Body of pancreas (tissue), 4 donors: ENCODE measurements at regions not wholly inside any gene's neighbourhood (a gene's known extent, or its start where the extent isn't known, plus 50 kb on each side); places are given as distances from the start of the nearest gene placed in this dataset.
A peak's percentile ranks its signal among the peaks of the same experiment; 100 is the strongest.

ENCODE experiments used
- ATAC-seq: fragments of 150-250 bp; one replicate; pipeline ENCODE4 v1.9.1; 2016
- DNase-seq, 4 donors: peaks; one replicate each; pipeline ENCODE4 v3.0.0-alpha.2; 2019
- H3K27ac ChIP-seq, 4 donors: fragments of 200-600 bp; sonication (generic); 1 replicate in 3 of 4; 2 replicates in 1 of 4; pipeline versions ENCODE4 v1.5.1 to v1.6.1; 2016 to 2019; ENCODE audit warnings: mild to moderate bottlenecking in 1 of 4, mixed read lengths in 1 of 4, moderate library complexity in 1 of 4
- H3K27me3 ChIP-seq, 2 donors: fragments of 200-600 bp; sonication (generic); one replicate each; pipeline ENCODE4 v1.6.0; 2016; ENCODE audit warnings: mild to moderate bottlenecking in 1 of 2
- H3K36me3 ChIP-seq, 2 donors: fragments of 200-600 bp; sonication (generic); replicated peaks in 1 of 2; 2 replicates each; pipeline ENCODE4 v1.5.1; 2016; ENCODE audit warnings: low read depth in 2 of 2; ENCODE audit not compliant: insufficient read depth in 1 of 2
- H3K4me1 ChIP-seq: fragments of 200-600 bp; sonication (generic); one replicate; pipeline ENCODE4 v1.6.0; 2016
- H3K4me3 ChIP-seq, 2 donors: fragments of 200-600 bp; sonication (generic); 1 replicate in 1 of 2; 2 replicates in 1 of 2; pipeline ENCODE4 v1.5.1; 2016 to 2019
- H3K9me3 ChIP-seq, 3 donors: fragments of 200-600 bp; sonication (generic); 1 replicate in 2 of 3; 2 replicates in 1 of 3; pipeline ENCODE4 v1.5.1; 2016
- POLR2A ChIP-seq, 3 donors: fragments of 450-650 bp; IDR thresholded peaks; one replicate each; pipeline ENCODE4 v1.6.1; 2016; ENCODE audit warnings: antibody characterized with exemption in 3 of 3, mild to moderate bottlenecking in 2 of 3
- WGBS, 2 donors: methylation state at CpG; one replicate each; pipeline ENCODE4 v1.1.5; 2017; 5-methylcytosine and 5-hydroxymethylcytosine counted together
- intact Hi-C: fragments of 100-400 bp; cut with DNase I; formaldehyde crosslinking; loops from one replicate; pipeline ENCODE4 v1.15.1; 2023
- TF ChIP-seq, protein P1 (sequence below), 7 experiments: fragments of 450-650 bp in 4 of 7; fragments of 200-600 bp in 3 of 7; sonication (generic) in 3 of 7; IDR thresholded peaks; one replicate each; pipeline ENCODE4 v1.5.1; 2016 to 2019; ENCODE audit warnings: antibody characterized with exemption in 7 of 7

DNA sequence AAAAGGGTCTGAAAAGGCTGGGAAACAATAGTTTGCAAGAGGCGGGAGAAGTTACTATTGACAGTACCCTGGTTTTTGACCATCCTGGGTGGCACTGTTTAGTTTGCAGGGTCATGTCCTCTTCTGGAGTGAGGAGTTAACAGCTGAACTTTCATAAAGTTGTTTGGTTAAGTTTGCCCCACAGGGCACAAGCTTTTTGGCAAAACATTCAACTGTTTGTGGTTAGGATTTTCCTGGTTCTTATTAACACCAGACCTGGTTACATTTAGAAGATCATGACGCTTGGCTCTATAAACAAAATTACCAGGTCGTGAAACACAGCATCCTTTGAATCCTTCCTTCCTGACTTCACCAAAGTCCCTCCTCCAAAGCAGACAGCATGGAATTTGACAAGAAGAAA is 106.1 kb downstream of the RIN2 start:
- Histone ChIP-seq H3K9me3 (no peaks in the 10 kb centered on the region), H3K4me3 (no peak overlapping the region), H3K27me3 (no peaks in the 10 kb centered on the region), H3K27ac (no peak overlapping the region), H3K36me3 (no peaks in the 10 kb centered on the region), H3K4me1 (no peaks in the 10 kb centered on the region)
- intact Hi-C loops: no loop called here
- WGBS, 2 donors: 67 to 73% methylated on average over 3 of the region's 3 CpGs
- ATAC-seq (no peak), DNase-seq (no peak)
- TF ChIP-seq, protein P1, sequence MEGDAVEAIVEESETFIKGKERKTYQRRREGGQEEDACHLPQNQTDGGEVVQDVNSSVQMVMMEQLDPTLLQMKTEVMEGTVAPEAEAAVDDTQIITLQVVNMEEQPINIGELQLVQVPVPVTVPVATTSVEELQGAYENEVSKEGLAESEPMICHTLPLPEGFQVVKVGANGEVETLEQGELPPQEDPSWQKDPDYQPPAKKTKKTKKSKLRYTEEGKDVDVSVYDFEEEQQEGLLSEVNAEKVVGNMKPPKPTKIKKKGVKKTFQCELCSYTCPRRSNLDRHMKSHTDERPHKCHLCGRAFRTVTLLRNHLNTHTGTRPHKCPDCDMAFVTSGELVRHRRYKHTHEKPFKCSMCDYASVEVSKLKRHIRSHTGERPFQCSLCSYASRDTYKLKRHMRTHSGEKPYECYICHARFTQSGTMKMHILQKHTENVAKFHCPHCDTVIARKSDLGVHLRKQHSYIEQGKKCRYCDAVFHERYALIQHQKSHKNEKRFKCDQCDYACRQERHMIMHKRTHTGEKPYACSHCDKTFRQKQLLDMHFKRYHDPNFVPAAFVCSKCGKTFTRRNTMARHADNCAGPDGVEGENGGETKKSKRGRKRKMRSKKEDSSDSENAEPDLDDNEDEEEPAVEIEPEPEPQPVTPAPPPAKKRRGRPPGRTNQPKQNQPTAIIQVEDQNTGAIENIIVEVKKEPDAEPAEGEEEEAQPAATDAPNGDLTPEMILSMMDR (IDR thresholded peaks at IDR 0.05): no peak
- TF ChIP-seq POLR2A (IDR thresholded peaks at IDR 0.05): no peak

DNA sequence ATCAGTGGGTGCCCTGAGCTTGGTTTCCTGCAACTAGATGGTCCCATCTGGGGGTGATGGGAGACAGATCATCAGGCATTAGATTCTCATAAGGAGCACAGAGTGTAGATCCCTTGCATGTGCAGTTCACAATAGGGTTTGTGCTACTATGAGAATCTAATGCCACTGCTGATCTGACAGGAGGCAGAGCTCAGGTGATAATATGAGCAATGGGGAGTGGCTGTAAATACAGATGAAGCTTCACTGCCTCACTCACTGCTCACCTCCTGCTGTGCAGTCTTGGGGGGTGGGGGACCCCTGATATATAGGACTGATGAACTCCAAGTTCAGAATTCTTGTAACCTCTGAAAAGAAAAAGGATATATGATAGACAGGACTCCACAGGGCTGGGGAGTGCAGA is 108.0 kb downstream of the RIN2 start:
- Histone ChIP-seq H3K4me1 (no peaks in the 10 kb centered on the region), H3K9me3 (no peaks in the 10 kb centered on the region), H3K36me3 (no peaks in the 10 kb centered on the region), H3K27ac (no peak overlapping the region), H3K4me3 (no peak overlapping the region), H3K27me3 (no peaks in the 10 kb centered on the region)
- TF ChIP-seq POLR2A (IDR thresholded peaks at IDR 0.05): no peak
- TF ChIP-seq, protein P1 (IDR thresholded peaks at IDR 0.05): no peak
- intact Hi-C loops: no loop called here
- DNase-seq: no peak
- no peak for ATAC-seq

DNA sequence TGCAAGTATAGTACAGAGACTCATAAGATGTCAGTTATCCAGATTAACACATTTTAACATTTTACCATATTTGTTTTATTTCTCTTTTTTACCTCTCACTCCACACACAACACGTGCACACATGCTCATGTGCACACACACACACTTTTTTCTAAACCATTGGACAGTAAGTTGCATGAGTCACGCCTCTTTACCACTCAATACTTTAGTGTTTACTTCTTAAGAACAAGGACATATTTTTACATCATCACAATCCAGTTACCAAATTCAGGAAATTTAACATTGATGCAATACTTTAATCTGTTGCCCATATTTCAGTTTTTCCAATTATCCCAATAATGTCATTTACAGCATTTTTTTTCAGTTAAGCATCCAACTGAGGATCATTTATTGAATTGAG is 109.0 kb downstream of the RIN2 start:
- no peaks in the 10 kb centered on the region for H3K4me1 ChIP-seq
- no peak for ATAC-seq
- H3K36me3 ChIP-seq: no peaks in the 10 kb centered on the region
- 77 to 95% methylated on average over 2 of the region's 2 CpGs for WGBS, 2 donors
- H3K27ac ChIP-seq: no peak overlapping the region
- intact Hi-C loops: no loop called here
- no peaks in the 10 kb centered on the region for H3K9me3 ChIP-seq
- H3K27me3 ChIP-seq: no peaks in the 10 kb centered on the region
- no peak overlapping the region for H3K4me3 ChIP-seq
- TF ChIP-seq, protein P1 (IDR thresholded peaks at IDR 0.05): no peak
- no peak for TF ChIP-seq POLR2A (IDR thresholded peaks at IDR 0.05)
- no peak for DNase-seq

DNA sequence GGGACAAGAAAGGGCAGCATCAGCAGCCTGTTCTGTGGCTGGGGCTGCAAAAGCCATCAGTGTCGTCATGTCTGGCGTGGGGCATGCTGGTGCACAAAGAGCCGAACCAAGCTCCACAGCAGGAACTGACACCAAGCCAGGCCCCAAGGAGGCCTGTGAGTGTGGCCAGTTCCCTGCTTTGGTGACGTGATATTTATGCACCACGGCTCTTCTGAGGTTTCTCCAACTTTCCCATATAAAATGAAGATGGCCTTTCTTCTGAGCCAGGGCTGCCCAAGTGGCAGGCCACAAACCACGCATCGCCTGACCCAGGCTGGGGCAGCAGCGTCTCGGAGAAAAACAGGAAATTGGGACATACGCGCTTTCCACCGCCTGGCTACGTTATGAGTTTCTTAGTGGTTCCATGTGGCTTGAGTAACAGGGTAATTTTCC is 109.9 kb downstream of the RIN2 start:
- Histone ChIP-seq H3K4me1 (no peaks in the 10 kb centered on the region), H3K27ac (peak overlapping the region in 1 of 4 donors; percentile 54), H3K9me3 (no peaks in the 10 kb centered on the region), H3K4me3 (no peak overlapping the region), H3K36me3 (no peaks in the 10 kb centered on the region), H3K27me3 (no peaks in the 10 kb centered on the region)
- 81 to 98% methylated on average over 10 to 13 of the region's 13 CpGs for WGBS, 2 donors
- intact Hi-C loops: no loop called here
- peak in 1 of 4 donors; percentile 58 for DNase-seq
- ATAC-seq: no peak
- TF ChIP-seq, protein P1 (IDR thresholded peaks at IDR 0.05): no peak
- no peak for TF ChIP-seq POLR2A (IDR thresholded peaks at IDR 0.05)

DNA sequence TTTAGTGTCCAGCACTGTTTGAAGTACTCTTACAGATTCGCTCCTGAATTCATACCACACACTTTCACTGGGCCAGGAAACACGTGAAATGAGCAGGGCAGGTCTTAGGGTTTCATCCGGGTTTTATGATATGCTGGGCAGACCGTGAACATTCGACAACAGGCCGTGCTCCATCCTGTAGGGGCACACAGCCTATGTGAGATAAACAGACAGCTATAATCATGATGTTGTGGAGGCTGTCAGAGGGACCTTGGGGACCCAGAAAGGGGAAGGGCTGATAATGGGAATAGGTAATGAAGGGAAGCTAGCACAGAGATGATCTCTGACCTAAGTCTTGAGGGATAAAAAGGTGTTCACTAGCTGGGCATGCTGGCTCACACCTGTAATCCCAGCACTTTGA is 110.4 kb downstream of the RIN2 start:
- TF ChIP-seq, protein P1 (IDR thresholded peaks at IDR 0.05): no peak
- no peak for TF ChIP-seq POLR2A (IDR thresholded peaks at IDR 0.05)
- H3K4me3 ChIP-seq: no peak overlapping the region
- no peak for DNase-seq
- H3K27ac ChIP-seq: no peak overlapping the region
- H3K4me1 ChIP-seq: no peaks in the 10 kb centered on the region
- no peaks in the 10 kb centered on the region for H3K9me3 ChIP-seq
- ATAC-seq: no peak
- H3K36me3 ChIP-seq: no peaks in the 10 kb centered on the region
- WGBS, 2 donors: 73 to 91% methylated on average over 6 of the region's 6 CpGs
- intact Hi-C loops: no loop called here
- no peaks in the 10 kb centered on the region for H3K27me3 ChIP-seq
